Heart right ventricle (tissue), 16 donors: ENCODE measurements at regions not wholly inside any gene's neighbourhood (a gene's known extent, or its start where the extent isn't known, plus 50 kb on each side); places are given as distances from the start of the nearest gene placed in this dataset.
A peak's percentile ranks its signal among the peaks of the same experiment; 100 is the strongest.

Experiments used
- ATAC-seq, 8 donors: fragments of 200-7000 bp; cut with Tn5 transposase; one replicate each; pipeline ENCODE4 v1.9.1; 2020; ENCODE audit warnings: mild to moderate bottlenecking in 8 of 8, moderate library complexity in 8 of 8, moderate number of reproducible peaks in 1 of 8
- DNase-seq, 2 donors: peaks; one replicate each; pipeline ENCODE4 v3.0.0-alpha.2; 2020
- H3K27ac ChIP-seq, 10 donors: fragments of 200-600 bp; sonication (generic) in 2 of 10; one replicate each; pipeline versions ENCODE4 v1.5.0 to v1.8.0; 2020 to 2022; ENCODE audit warnings: mild to moderate bottlenecking in 3 of 10
- H3K27me3 ChIP-seq, 7 donors: fragments of 200-600 bp; one replicate each; pipeline ENCODE4 v1.8.0; 2021 to 2022; ENCODE audit warnings: mild to moderate bottlenecking in 2 of 7
- H3K36me3 ChIP-seq, 9 donors: fragments of 200-600 bp; sonication (generic) in 1 of 9; one replicate each; pipeline versions ENCODE4 v1.5.0 to v1.8.0; 2020 to 2022; ENCODE audit warnings: mild to moderate bottlenecking in 2 of 9
- H3K4me1 ChIP-seq, 9 donors: fragments of 200-600 bp; sonication (generic) in 1 of 9; one replicate each; pipeline versions ENCODE4 v1.5.0 to v1.8.0; 2020 to 2022; ENCODE audit warnings: mild to moderate bottlenecking in 4 of 9
- H3K4me3 ChIP-seq, 10 donors: fragments of 200-600 bp; sonication (generic) in 2 of 10; one replicate each; pipeline versions ENCODE4 v1.5.0 to v1.8.0; 2020 to 2022; ENCODE audit warnings: mild to moderate bottlenecking in 7 of 10, moderate library complexity in 2 of 10
- H3K9me3 ChIP-seq, 11 donors: fragments of 200-600 bp in 10 of 11; sonication (generic) in 2 of 11; one replicate each; pipeline versions ENCODE4 v1.5.0 to v1.8.0; 2013 to 2022; ENCODE audit warnings: mild to moderate bottlenecking in 2 of 11, control low read depth in 1 of 11, moderate library complexity in 1 of 11
- WGBS, 2 donors: extraction: QIAGEN DNeasy Blood & Tissue Kit; methylation state at CpG; one replicate each; pipeline ENCODE4 v1.1.7; 2013; ENCODE audit warnings: inconsistent platforms in 1 of 2; 5-methylcytosine and 5-hydroxymethylcytosine counted together
- intact Hi-C, 10 donors: fragments of 100-400 bp; cut with DNase I; formaldehyde crosslinking; loops; one replicate each; pipeline versions ENCODE4 v1.11.1 to v1.14.2; 2022
- TF ChIP-seq, protein P1 (sequence below), 9 donors: fragments of 200-600 bp; sonication (generic) in 2 of 9; IDR thresholded peaks; one replicate each; pipeline versions ENCODE4 v1.5.0 to v1.8.0; 2021 to 2022; ENCODE audit warnings: antibody characterized with exemption in 9 of 9, mild to moderate bottlenecking in 5 of 9, moderate library complexity in 1 of 9
- donor health status: Arrhythmogenic right ventricular cardiomyopathy.
- donor health status: ischemic (EF 13 %, LVEDD 7.1; RV severe dilation, severe dysfunction).
- donor health status: healthy with polysubstance abuse.
- donor health status: DM: no; HTN: yes; CAD: no.
- donor health status: DM: no; HTN: no; CAD: no.
- donor health status: ischemic (EF 25% LVEDD 6.9; RV normal size, moderate dysfunction).
- donor health status: ischemic (EF 25% LVEDD 5.7; RV mildly dilated, moderate dysfunction).
- donor health status: healthy.
- donor health status: DM: yes; HTN: yes; CAD: no.
- donor health status: Ischemic cardiomyopathy.
- donor health status: ischemic (EF 35%, LVEDD 5.7; RV mildly dilated, moderate dysfunction).
- donor health status: nonischemic (EF 11% LVEDD 7.7; RV severe dilation, severe dysfunction).
- donor health status: DM: yes; HTN: yes; CAD: no.
- donor health status: PGD.
- donor health status: ischemic (EF 29% LVEDD 5.4; RV normal size, mild dysfunction).
- donor health status: nonischemic (EF 23%, LVEDD 6.1; RV moderate dilation, normal function).

DNA sequence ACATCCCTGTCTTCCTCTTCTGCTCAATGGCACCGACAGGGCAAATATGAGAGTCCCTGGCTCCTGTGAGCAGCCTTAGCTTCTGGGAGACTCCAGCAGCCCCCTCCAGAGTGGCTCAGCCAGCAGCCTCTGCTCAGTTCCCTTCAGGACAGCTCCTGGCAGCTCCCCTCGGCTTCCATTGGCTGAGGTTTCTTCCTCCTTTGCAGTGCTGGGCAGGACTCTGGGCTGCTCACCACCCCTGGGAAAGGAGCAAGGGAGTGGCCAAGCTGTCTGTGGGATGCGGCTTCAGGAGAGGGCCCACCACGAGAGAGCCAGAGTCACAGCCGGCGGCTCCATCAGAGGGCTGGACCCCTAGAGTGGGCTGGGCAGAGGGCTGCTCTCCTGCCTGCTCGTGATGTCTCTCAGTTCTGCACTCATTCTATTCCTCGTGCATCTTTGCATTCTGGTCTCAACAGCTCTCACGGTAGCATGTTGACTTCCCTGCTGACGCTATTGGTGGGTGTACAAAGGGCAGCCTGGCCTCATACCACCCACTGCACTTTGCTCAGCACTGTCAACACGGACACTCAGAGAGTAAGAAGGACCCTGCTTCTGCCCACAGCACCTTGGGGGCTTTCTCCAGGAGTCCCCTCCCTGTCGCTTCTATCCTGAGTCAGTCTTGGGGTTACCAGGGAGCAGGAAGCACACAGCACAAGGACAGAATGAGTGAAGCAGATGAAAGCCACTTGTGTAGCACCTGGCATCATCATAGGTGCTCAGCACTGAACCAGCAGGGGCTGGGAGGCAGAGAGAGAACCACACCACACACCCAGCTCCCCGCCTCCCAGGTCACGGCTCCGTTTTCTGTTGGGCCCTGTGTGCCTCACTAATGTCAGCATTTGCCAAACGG, 80.9 kb upstream of the ALDH1B1 start:
- peak overlapping the region in 7 of 10 donors; percentile 2 to 46 (median 24) for H3K4me3 ChIP-seq
- ATAC-seq (peak; percentile 31 to 79 (median 70)), DNase-seq (peak; percentile 8 to 20)
- H3K9me3 ChIP-seq: no peaks in the 10 kb centered on the region
- peaks cover 0 to 13% (median 6%) of the 10 kb centered on the region in 7 donors for H3K27me3 ChIP-seq
- peaks cover 0 to 32% (median 11%) of the 10 kb centered on the region in 9 donors for H3K4me1 ChIP-seq
- intact Hi-C loops: no loop called here
- TF ChIP-seq, protein P1, sequence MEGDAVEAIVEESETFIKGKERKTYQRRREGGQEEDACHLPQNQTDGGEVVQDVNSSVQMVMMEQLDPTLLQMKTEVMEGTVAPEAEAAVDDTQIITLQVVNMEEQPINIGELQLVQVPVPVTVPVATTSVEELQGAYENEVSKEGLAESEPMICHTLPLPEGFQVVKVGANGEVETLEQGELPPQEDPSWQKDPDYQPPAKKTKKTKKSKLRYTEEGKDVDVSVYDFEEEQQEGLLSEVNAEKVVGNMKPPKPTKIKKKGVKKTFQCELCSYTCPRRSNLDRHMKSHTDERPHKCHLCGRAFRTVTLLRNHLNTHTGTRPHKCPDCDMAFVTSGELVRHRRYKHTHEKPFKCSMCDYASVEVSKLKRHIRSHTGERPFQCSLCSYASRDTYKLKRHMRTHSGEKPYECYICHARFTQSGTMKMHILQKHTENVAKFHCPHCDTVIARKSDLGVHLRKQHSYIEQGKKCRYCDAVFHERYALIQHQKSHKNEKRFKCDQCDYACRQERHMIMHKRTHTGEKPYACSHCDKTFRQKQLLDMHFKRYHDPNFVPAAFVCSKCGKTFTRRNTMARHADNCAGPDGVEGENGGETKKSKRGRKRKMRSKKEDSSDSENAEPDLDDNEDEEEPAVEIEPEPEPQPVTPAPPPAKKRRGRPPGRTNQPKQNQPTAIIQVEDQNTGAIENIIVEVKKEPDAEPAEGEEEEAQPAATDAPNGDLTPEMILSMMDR (IDR thresholded peaks at IDR 0.05): no peak
- H3K36me3 ChIP-seq: no peaks in the 10 kb centered on the region
- peak overlapping the region in 4 of 10 donors; percentile 46 to 60 (median 49) for H3K27ac ChIP-seq
- 53 to 62% methylated on average over 16 of the region's 16 CpGs for whole genome bisulfite sequencing, 2 donors

DNA sequence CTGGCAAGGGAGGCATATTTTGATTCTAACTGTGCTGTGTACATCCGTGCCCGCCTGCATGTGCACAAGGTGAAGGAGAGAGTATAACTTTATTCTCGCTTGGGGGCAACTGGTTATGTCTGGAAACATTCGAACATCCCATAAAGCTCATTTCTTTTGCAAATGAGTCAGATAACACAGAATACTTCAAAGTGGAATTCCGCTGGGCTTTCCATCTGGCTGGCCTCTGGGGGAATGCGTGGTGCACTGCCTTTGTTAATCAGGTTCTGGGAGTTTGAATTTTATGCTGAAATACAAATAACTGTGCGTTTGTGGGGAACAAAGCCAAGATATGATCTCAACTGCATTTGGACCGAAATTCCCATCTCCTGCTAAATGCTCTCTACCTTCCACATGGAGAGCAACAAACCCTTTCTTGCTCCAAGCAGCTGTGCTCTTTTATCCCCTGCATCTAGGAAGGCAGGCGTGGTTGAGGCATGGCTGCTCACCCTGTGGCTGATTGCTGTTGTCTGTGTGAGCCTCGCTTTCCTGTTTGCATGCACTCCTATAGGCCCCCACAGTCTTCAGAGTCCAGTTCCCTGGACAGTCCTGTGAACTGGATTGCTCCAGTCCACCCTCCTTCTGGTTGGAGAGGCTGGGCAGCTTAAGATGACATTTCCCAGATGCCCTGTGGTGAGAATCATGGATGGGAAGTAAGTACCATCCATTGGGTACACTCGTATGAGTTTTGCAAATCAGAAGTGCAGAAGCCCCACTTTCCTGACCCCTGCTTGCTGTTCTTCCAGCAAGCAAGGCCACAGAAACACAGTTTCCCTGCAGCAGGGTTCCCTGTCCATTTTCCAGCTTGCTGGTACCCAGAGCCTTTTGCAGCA, 82.9 kb upstream of the ALDH1B1 start:
- Histone ChIP-seq H3K36me3 (no peaks in the 10 kb centered on the region), H3K4me1 (peaks cover 0 to 32% (median 11%) of the 10 kb centered on the region in 9 donors), H3K27me3 (peaks cover 0 to 11% (median 5%) of the 10 kb centered on the region in 7 donors), H3K27ac (peak overlapping the region in 1 of 10 donors; percentile 9), H3K4me3 (no peak overlapping the region), H3K9me3 (no peaks in the 10 kb centered on the region)
- intact Hi-C loops: loop anchor here in 1 of 10 donors (10.0 kb wide), 1 partner anchor 55 kb away; no protein-coding TSS in a partner anchor
- 33 to 38% methylated on average over 11 of the region's 11 CpGs for WGBS, 2 donors
- TF ChIP-seq, protein P1 (IDR thresholded peaks at IDR 0.05): no peak
- DNase-seq (no peak), ATAC-seq (peak in 1 of 8 donors; percentile 27)

DNA sequence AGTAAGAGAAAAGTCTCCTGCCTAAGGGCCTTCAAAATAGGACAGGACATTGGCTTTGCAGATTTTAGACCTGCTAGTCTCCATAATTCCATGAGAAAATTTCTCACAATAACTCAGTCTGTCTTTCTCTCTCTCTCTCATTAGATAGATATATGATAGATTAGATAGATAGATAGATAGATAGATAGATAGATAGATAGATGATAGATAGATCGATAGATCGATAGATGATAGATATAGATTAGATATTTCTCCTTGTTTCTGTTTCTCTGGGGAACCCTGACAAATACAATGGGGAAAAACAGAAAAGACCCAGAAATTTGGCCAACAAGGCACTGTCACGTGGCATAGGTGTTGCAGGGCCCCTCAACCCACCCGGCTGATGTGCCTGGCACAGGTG, 84.4 kb upstream of the ALDH1B1 start:
- H3K36me3 ChIP-seq: no peaks in the 10 kb centered on the region
- peaks cover 0 to 32% (median 11%) of the 10 kb centered on the region in 9 donors for H3K4me1 ChIP-seq
- intact Hi-C loops: loop anchor here in 1 of 10 donors (10.0 kb wide), 1 partner anchor 53 kb away; no protein-coding TSS in a partner anchor
- 92 to 97% methylated on average over 4 of the region's 4 CpGs for WGBS, 2 donors
- no peaks in the 10 kb centered on the region for H3K9me3 ChIP-seq
- no peak for DNase-seq
- no peak overlapping the region for H3K4me3 ChIP-seq
- H3K27me3 ChIP-seq: peaks cover 0 to 11% (median 5%) of the 10 kb centered on the region in 7 donors
- ATAC-seq: no peak
- TF ChIP-seq, protein P1 (IDR thresholded peaks at IDR 0.05): no peak
- H3K27ac ChIP-seq: no peak overlapping the region

DNA sequence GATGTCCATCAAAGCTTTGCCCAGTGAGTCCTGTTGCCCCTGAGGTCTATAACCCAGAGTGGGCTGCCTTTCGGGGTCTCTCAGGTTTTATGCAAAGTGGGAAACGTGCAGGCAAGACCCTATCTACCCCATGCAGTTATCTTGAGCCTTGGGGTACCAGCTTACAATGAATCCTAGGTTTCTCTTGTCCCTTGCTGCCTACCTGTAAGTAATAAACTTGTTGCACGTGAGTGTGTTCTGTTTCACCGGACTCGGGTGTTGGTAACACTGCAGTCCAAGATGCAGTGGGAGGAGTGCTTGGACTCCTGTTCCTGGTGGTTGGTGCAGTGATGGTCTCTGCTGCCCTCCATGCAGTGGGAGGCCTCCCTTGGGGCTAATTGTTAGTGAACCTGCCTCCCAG, 85.6 kb upstream of the ALDH1B1 start:
- Histone ChIP-seq H3K27me3 (peaks cover 0 to 7% (median 0%) of the 10 kb centered on the region in 7 donors), H3K4me3 (no peak overlapping the region), H3K4me1 (peaks cover 0 to 32% (median 11%) of the 10 kb centered on the region in 9 donors), H3K9me3 (no peaks in the 10 kb centered on the region), H3K36me3 (no peaks in the 10 kb centered on the region), H3K27ac (no peak overlapping the region)
- WGBS, 2 donors: 88 to 94% methylated on average over 5 of the region's 5 CpGs
- ATAC-seq (no peak), DNase-seq (no peak)
- intact Hi-C loops: loop anchor here in 1 of 10 donors (10.0 kb wide), 1 partner anchor 52 kb away; no protein-coding TSS in a partner anchor
- TF ChIP-seq, protein P1 (IDR thresholded peaks at IDR 0.05): no peak
